ENCODE measurements at regions not wholly inside any gene's neighbourhood (a gene's known extent, or its start where the extent isn't known, plus 50 kb on each side); places are given as distances from the start of the nearest gene placed in this dataset.

DNA sequence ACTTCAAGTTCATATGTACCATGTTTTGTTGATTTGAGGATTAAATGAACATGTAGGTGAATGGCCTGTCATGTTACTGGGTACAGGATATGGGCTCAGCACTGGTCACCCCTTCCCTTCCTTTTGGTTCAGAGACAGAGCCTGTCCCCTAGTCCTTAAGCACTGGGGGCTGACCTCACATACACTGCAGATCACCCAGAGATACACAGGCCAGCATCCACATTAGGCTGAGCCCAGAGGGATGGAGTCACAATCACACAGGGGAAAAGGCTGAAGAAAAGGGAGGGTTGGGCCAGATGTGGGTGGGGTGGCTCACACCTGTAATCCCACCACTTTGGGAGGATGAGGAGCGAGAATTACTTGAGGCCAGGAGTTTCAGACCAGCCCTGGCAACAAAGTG is 62.3 kb downstream of the IGLL5 start:
- H3K4me3 ChIP-seq (ENCODE audit: low read depth in 2 of 2, low read length in 2 of 2), result no peak overlapping the region
- no peaks in the 10 kb centered on the region for H3K9me3 ChIP-seq (ENCODE audit: control insufficient read depth, insufficient read depth, low read depth, low read length)
- no peaks in the 10 kb centered on the region for H3K36me3 ChIP-seq (ENCODE audit: control insufficient read depth, insufficient read depth, low read length)
- ATAC-seq (no peak), DNase-seq (ENCODE audit: low read depth, low spot score) (no peak)
- POLR2A ChIA-PET, result no interaction called here
- CTCF ChIA-PET, result no interaction called here
- TF ChIP-seq, protein P1, sequence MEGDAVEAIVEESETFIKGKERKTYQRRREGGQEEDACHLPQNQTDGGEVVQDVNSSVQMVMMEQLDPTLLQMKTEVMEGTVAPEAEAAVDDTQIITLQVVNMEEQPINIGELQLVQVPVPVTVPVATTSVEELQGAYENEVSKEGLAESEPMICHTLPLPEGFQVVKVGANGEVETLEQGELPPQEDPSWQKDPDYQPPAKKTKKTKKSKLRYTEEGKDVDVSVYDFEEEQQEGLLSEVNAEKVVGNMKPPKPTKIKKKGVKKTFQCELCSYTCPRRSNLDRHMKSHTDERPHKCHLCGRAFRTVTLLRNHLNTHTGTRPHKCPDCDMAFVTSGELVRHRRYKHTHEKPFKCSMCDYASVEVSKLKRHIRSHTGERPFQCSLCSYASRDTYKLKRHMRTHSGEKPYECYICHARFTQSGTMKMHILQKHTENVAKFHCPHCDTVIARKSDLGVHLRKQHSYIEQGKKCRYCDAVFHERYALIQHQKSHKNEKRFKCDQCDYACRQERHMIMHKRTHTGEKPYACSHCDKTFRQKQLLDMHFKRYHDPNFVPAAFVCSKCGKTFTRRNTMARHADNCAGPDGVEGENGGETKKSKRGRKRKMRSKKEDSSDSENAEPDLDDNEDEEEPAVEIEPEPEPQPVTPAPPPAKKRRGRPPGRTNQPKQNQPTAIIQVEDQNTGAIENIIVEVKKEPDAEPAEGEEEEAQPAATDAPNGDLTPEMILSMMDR (IDR thresholded peaks at IDR 0.05), result no peak
- TF ChIP-seq, protein P2, sequence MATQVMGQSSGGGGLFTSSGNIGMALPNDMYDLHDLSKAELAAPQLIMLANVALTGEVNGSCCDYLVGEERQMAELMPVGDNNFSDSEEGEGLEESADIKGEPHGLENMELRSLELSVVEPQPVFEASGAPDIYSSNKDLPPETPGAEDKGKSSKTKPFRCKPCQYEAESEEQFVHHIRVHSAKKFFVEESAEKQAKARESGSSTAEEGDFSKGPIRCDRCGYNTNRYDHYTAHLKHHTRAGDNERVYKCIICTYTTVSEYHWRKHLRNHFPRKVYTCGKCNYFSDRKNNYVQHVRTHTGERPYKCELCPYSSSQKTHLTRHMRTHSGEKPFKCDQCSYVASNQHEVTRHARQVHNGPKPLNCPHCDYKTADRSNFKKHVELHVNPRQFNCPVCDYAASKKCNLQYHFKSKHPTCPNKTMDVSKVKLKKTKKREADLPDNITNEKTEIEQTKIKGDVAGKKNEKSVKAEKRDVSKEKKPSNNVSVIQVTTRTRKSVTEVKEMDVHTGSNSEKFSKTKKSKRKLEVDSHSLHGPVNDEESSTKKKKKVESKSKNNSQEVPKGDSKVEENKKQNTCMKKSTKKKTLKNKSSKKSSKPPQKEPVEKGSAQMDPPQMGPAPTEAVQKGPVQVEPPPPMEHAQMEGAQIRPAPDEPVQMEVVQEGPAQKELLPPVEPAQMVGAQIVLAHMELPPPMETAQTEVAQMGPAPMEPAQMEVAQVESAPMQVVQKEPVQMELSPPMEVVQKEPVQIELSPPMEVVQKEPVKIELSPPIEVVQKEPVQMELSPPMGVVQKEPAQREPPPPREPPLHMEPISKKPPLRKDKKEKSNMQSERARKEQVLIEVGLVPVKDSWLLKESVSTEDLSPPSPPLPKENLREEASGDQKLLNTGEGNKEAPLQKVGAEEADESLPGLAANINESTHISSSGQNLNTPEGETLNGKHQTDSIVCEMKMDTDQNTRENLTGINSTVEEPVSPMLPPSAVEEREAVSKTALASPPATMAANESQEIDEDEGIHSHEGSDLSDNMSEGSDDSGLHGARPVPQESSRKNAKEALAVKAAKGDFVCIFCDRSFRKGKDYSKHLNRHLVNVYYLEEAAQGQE (IDR thresholded peaks at IDR 0.05; ENCODE audit: insufficient read depth in 1 of 2, low read depth in 2 of 2, low read length in 1 of 2), result no peak
- TF ChIP-seq TCF7L2 (IDR thresholded peaks at IDR 0.05; ENCODE audit: low read depth, low read length), result no peak
- TF ChIP-seq SIN3A (IDR thresholded peaks at IDR 0.05; ENCODE audit: borderline replicate concordance, insufficient read depth, low read depth, low read length), result no peak
- TF ChIP-seq POLR2AphosphoS5 (IDR thresholded peaks at IDR 0.05; ENCODE audit: low read depth, low read length), result no peak
- intact Hi-C loops (cut with micrococcal nuclease; ENCODE audit: unreplicated experiment), result loop anchor here (10.0 kb wide), 1 partner anchor 485 kb away; no protein-coding TSS in a partner anchor
- in situ Hi-C loops (cut with HindIII; ENCODE audit: low pct_unique_long_range_greater_than_20kb, low sequenced_read_pairs), result no loop called here
- peaks cover 8% of the 10 kb centered on the region for H3K27me3 ChIP-seq (ENCODE audit: control insufficient read depth, insufficient read depth, low read length)
- no peaks in the 10 kb centered on the region for H3K4me1 ChIP-seq (ENCODE audit: control insufficient read depth, insufficient read depth, low read length)
- no TSS peak for BruUV-seq (replicated peaks)
- H3K27ac ChIP-seq (ENCODE audit: low read length), result no peak overlapping the region

DNA sequence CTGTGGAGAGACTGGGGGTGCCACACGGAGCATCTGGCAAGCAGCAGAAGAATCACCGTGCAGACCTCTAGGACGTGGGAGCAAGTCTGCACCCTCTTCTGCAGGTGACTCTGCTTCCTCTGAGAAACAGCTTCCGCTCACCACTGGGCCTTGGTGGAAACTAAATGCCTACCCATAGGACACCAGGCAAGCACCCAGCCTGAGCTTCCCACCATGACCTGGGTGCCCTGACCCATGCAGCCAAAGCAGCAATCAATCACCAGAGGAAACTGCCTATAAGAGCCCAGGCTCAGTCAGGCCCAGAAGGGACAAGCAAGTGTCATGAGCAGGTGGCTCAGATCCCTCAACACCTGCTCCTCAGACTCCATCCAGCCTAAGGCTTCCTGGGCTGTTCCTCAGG is 63.4 kb downstream of the IGLL5 start:
- DNase-seq (ENCODE audit: low read depth, low spot score), result no peak
- no peak overlapping the region for H3K27ac ChIP-seq (ENCODE audit: low read length)
- intact Hi-C loops (cut with micrococcal nuclease; ENCODE audit: unreplicated experiment) (loop anchor here (10.0 kb wide), 1 partner anchor 486 kb away; no protein-coding TSS in a partner anchor), in situ Hi-C loops (cut with HindIII; ENCODE audit: low pct_unique_long_range_greater_than_20kb, low sequenced_read_pairs) (no loop called here)
- no peak for TF ChIP-seq POLR2AphosphoS5 (IDR thresholded peaks at IDR 0.05; ENCODE audit: low read depth, low read length)
- TF ChIP-seq, protein P1 (IDR thresholded peaks at IDR 0.05), result no peak
- TF ChIP-seq SIN3A (IDR thresholded peaks at IDR 0.05; ENCODE audit: borderline replicate concordance, insufficient read depth, low read depth, low read length), result no peak
- TF ChIP-seq, protein P2 (IDR thresholded peaks at IDR 0.05; ENCODE audit: insufficient read depth in 1 of 2, low read depth in 2 of 2, low read length in 1 of 2), result no peak
- no peak for TF ChIP-seq TCF7L2 (IDR thresholded peaks at IDR 0.05; ENCODE audit: low read depth, low read length)
- peaks cover 8% of the 10 kb centered on the region for H3K27me3 ChIP-seq (ENCODE audit: control insufficient read depth, insufficient read depth, low read length)
- no peaks in the 10 kb centered on the region for H3K4me1 ChIP-seq (ENCODE audit: control insufficient read depth, insufficient read depth, low read length)
- ChIA-PET CTCF (no interaction called here), POLR2A (no interaction called here)
- no peak for ATAC-seq
- no peaks in the 10 kb centered on the region for H3K36me3 ChIP-seq (ENCODE audit: control insufficient read depth, insufficient read depth, low read length)
- H3K4me3 ChIP-seq (ENCODE audit: low read depth in 2 of 2, low read length in 2 of 2), result no peak overlapping the region
- H3K9me3 ChIP-seq (ENCODE audit: control insufficient read depth, insufficient read depth, low read depth, low read length), result no peaks in the 10 kb centered on the region
- BruUV-seq (replicated peaks), result no TSS peak
